ENCODE measurements at regions not wholly inside any gene's neighbourhood (a gene's known extent, or its start where the extent isn't known, plus 50 kb on each side); places are given as distances from the start of the nearest gene placed in this dataset.

GRCh38 chr14:38593476-38593875 is 337.6 kb upstream of the CLEC14A start:
- TF ChIP-seq CTCF (conservative IDR thresholded peaks at IDR 0.05), result no peak
- TF ChIP-seq EZH2 (IDR thresholded peaks at IDR 0.05; ENCODE audit: low read depth), result no peak
